B cell (primary cell): ENCODE measurements at regions not wholly inside any gene's neighbourhood (a gene's known extent, or its start where the extent isn't known, plus 50 kb on each side); places are given as distances from the start of the nearest gene placed in this dataset.

Experiments used
- ATAC-seq: fragments of 200-7000 bp; cut with Tn5 transposase; one replicate; pipeline ENCODE4 v1.10.0; 2021; ENCODE audit warnings: low read depth, mild to moderate bottlenecking, moderate number of reproducible peaks, moderate library complexity
- CTCF ChIA-PET: fragments of 350-600 bp; sonication (Branson Sonifier 250); formaldehyde crosslinking; loops from one replicate; lab custom pipeline; 2021; ENCODE audit warnings: antibody characterized with exemption, inconsistent platforms; lab: Charles Lee
- POLR2A ChIA-PET: fragments of 350-600 bp; sonication (Branson Sonifier 250); formaldehyde crosslinking; loops from one replicate; lab custom pipeline; 2021; ENCODE audit warnings: antibody characterized with exemption; lab: Charles Lee
- DNase-seq: peaks from one replicate; pipeline ENCODE4 v3.0.0; 2013
- H2AFZ ChIP-seq: 2 replicates; pipeline ENCODE4 v1.6.1; 2012; ENCODE audit warnings: mild to moderate bottlenecking, low read depth, low read length; ENCODE audit not compliant: insufficient read depth, poor library complexity, severe bottlenecking
- H3K27ac ChIP-seq, 2 donors: 1 replicate in 1 of 2; 2 replicates in 1 of 2; pipeline ENCODE4 v1.5.1; 2012 to 2013; ENCODE audit warnings: low read length in 2 of 2, mild to moderate bottlenecking in 2 of 2, moderate library complexity in 1 of 2
- H3K27me3 ChIP-seq, 4 experiments: fragments of 200-600 bp in 1 of 4; sonication (generic) in 1 of 4; replicated peaks in 1 of 4; 1 replicate in 2 of 4; 2 replicates in 2 of 4; pipeline versions ENCODE4 v1.6.1 to v1.7.0; 2013 to 2016; ENCODE audit warnings: low read length in 3 of 4, mild to moderate bottlenecking in 2 of 4, mixed read lengths in 1 of 4, moderate library complexity in 1 of 4; ENCODE audit not compliant: insufficient read depth in 4 of 4, control insufficient read depth in 3 of 4; ENCODE audit errors: control extremely low read depth in 1 of 4
- H3K36me3 ChIP-seq, 2 experiments: replicated peaks in 1 of 2; 1 replicate in 1 of 2; 2 replicates in 1 of 2; pipeline versions ENCODE4 v1.6.1 to v1.7.1; 2013; ENCODE audit warnings: low read length in 1 of 2; ENCODE audit not compliant: insufficient read depth in 2 of 2, control insufficient read depth in 1 of 2; ENCODE audit errors: control extremely low read depth in 1 of 2, extremely low read depth in 1 of 2
- H3K4me1 ChIP-seq, 2 donors: fragments of 200-600 bp in 1 of 2; sonication (generic) in 1 of 2; 1 replicate in 1 of 2; 2 replicates in 1 of 2; pipeline versions ENCODE4 v1.5.1 to v1.6.1; 2013 to 2017; ENCODE audit warnings: low read length in 2 of 2; ENCODE audit not compliant: control insufficient read depth in 2 of 2, insufficient read depth in 2 of 2
- H3K4me2 ChIP-seq: replicated peaks from 2 replicates; pipeline ENCODE3; 2012; ENCODE audit warnings: mild to moderate bottlenecking, low read depth, low read length; ENCODE audit not compliant: poor library complexity, severe bottlenecking
- H3K4me3 ChIP-seq, 5 experiments: fragments of 200-600 bp in 1 of 5; sonication (generic) in 1 of 5; 1 replicate in 3 of 5; 2 replicates in 2 of 5; pipeline versions ENCODE4 v1.5.1 to v1.7.0; 2011 to 2016; ENCODE audit warnings: low read length in 4 of 5, mild to moderate bottlenecking in 4 of 5, low read depth in 2 of 5, control low read depth in 1 of 5, moderate library complexity in 1 of 5; ENCODE audit not compliant: insufficient read depth in 1 of 5; ENCODE audit errors: control extremely low read depth in 1 of 5, extremely low read depth in 1 of 5
- H3K79me2 ChIP-seq: fragments of 200-600 bp; sonication (generic); one replicate; pipeline ENCODE4 v1.6.0; 2016; ENCODE audit warnings: low read length; ENCODE audit not compliant: control insufficient read depth, insufficient read depth
- H3K9ac ChIP-seq: fragments of 200-600 bp; sonication (generic); 2 replicates; pipeline ENCODE4 v1.6.1; 2017; ENCODE audit warnings: mild to moderate bottlenecking, low read length, moderate library complexity
- H3K9me3 ChIP-seq, 3 donors: one replicate each; pipeline versions ENCODE4 v1.6.1 to v1.7.1; 2013; ENCODE audit warnings: low read length in 2 of 3; ENCODE audit not compliant: control insufficient read depth in 2 of 3, insufficient read depth in 1 of 3; ENCODE audit errors: control extremely low read depth in 1 of 3
- H4K20me1 ChIP-seq: 2 replicates; pipeline ENCODE4 v1.6.0; 2012; ENCODE audit warnings: mild to moderate bottlenecking, low read length; ENCODE audit not compliant: insufficient read depth, control insufficient read depth, poor library complexity, severe bottlenecking
- H3K27ac Mint-ChIP-seq: one replicate; pipeline ENCODE4 v1.8.0; 2021; ENCODE audit warnings: mixed read lengths
- H3K27me3 Mint-ChIP-seq: one replicate; pipeline ENCODE4 v1.8.0; 2021; ENCODE audit warnings: mixed read lengths
- H3K4me1 Mint-ChIP-seq: one replicate; pipeline ENCODE4 v1.8.0; 2021; ENCODE audit warnings: mixed read lengths
- H3K4me3 Mint-ChIP-seq: one replicate; pipeline ENCODE4 v1.8.0; 2021; ENCODE audit warnings: mixed read lengths
- H3K9me3 Mint-ChIP-seq: one replicate; pipeline ENCODE4 v1.8.0; 2022; ENCODE audit warnings: mixed read lengths; ENCODE audit not compliant: insufficient read depth
- EZH2 ChIP-seq: IDR thresholded peaks from 2 replicates; pipeline ENCODE4 v1.6.1; 2012; ENCODE audit warnings: borderline replicate concordance, low read depth, mild to moderate bottlenecking, moderate library complexity, low read length; ENCODE audit not compliant: insufficient read depth, poor library complexity, severe bottlenecking
- WGBS: methylation state at CpG from one replicate; pipeline ENCODE4 v1.1.5; 2013; ENCODE audit warnings: missing lambda C conversion rate; ENCODE audit not compliant: insufficient coverage; 5-methylcytosine and 5-hydroxymethylcytosine counted together
- intact Hi-C: fragments of 100-400 bp; cut with micrococcal nuclease; formaldehyde crosslinking; loops from one replicate; pipeline ENCODE4 v1.10.0; 2022
- TF ChIP-seq, protein P1 (sequence below): fragments of 200-600 bp; IDR thresholded peaks from one replicate; pipeline ENCODE4 v1.8.0; 2022; ENCODE audit warnings: antibody characterized with exemption, mild to moderate bottlenecking

DNA sequence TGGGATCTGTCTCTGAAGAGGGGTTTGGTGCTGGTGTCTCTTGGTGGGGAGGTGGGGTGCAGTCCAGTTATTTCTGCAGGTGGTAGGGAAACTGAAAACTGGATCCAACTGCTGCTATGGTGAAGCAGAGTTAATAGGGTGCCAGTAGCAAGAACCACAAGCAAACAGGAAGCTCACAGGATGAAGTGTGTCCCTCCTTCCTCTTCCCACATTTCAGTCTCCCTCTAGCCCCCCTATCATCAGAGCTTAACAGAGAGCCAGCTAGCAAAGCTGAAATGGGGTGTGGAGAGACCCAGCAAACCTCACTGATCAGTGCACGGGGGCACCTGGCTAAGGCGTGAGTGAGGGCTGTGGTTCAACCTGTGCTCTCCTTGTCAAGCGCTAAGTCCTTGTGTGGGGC is 69.1 kb upstream of the C12orf71 start:
- Histone ChIP-seq H3K9me3 (no peaks in the 10 kb centered on the region), H3K27ac (no peak overlapping the region), H3K4me2 (no peak overlapping the region), H3K4me1 (no peaks in the 10 kb centered on the region), H3K9ac (no peak overlapping the region), H3K36me3 (no peaks in the 10 kb centered on the region), H4K20me1 (no peaks in the 10 kb centered on the region), H3K27me3 (no peaks in the 10 kb centered on the region), H3K4me3 (no peak overlapping the region), H3K79me2 (no peaks in the 10 kb centered on the region), H2AFZ (no peak overlapping the region)
- no peak for DNase-seq
- TF ChIP-seq, protein P1, sequence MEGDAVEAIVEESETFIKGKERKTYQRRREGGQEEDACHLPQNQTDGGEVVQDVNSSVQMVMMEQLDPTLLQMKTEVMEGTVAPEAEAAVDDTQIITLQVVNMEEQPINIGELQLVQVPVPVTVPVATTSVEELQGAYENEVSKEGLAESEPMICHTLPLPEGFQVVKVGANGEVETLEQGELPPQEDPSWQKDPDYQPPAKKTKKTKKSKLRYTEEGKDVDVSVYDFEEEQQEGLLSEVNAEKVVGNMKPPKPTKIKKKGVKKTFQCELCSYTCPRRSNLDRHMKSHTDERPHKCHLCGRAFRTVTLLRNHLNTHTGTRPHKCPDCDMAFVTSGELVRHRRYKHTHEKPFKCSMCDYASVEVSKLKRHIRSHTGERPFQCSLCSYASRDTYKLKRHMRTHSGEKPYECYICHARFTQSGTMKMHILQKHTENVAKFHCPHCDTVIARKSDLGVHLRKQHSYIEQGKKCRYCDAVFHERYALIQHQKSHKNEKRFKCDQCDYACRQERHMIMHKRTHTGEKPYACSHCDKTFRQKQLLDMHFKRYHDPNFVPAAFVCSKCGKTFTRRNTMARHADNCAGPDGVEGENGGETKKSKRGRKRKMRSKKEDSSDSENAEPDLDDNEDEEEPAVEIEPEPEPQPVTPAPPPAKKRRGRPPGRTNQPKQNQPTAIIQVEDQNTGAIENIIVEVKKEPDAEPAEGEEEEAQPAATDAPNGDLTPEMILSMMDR = no peak
- TF ChIP-seq EZH2 = no peak
- Mint-ChIP-seq H3K4me3 (no peak overlapping the region), H3K4me1 (peaks cover 2% of the 10 kb centered on the region), H3K9me3 (no peaks in the 10 kb centered on the region), H3K27me3 (no peaks in the 10 kb centered on the region), H3K27ac (no peak overlapping the region)
- no CpG with 5 or more reads among the region's 3 CpGs for WGBS
- ChIA-PET POLR2A (no interaction called here), CTCF (interaction anchor here (0.8 to 1.7 kb wide), 5 partner anchors 9 to 154 kb away, joined by 3 to 4 read pairs (median 3); no protein-coding TSS in a partner anchor)
- intact Hi-C loops = no loop called here
- no peak for ATAC-seq

DNA sequence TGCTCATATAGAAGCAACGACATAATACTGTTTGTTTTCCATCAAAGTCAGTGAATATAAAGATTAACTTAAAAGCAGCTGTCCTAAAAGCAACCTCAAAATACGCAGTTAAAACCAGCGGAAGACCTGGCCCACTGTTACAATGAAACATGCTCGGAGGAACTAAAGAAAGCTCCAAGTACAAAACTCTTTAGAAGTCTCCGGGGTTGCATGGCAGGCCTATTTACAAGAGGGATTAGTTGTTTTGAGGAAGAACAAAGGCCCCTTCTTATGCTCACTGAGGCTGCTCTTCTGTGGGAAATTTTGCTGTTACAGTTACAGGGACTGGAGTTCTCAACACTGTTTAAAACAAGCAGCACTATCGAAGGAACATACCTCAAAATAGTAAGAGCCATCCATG is 75.9 kb upstream of the C12orf71 start:
- Mint-ChIP-seq H3K4me3 (no peak overlapping the region), H3K27me3 (no peaks in the 10 kb centered on the region), H3K9me3 (no peaks in the 10 kb centered on the region), H3K4me1 (peaks cover 20% of the 10 kb centered on the region), H3K27ac (no peak overlapping the region)
- Histone ChIP-seq H4K20me1 (no peaks in the 10 kb centered on the region), H3K4me3 (no peak overlapping the region), H2AFZ (no peak overlapping the region), H3K4me2 (no peak overlapping the region), H3K79me2 (no peaks in the 10 kb centered on the region), H3K9ac (no peak overlapping the region), H3K9me3 (no peaks in the 10 kb centered on the region), H3K4me1 (peaks cover 2 to 10% of the 10 kb centered on the region in 2 donors), H3K27ac (no peak overlapping the region), H3K27me3 (no peaks in the 10 kb centered on the region), H3K36me3 (no peaks in the 10 kb centered on the region)
- ChIA-PET CTCF (interaction anchor here (1.1 kb wide), 1 partner anchor 18 kb away, joined by 3 read pairs; no protein-coding TSS in a partner anchor), POLR2A (no interaction called here)
- DNase-seq (no peak), ATAC-seq (no peak)
- no peak for TF ChIP-seq EZH2
- TF ChIP-seq, protein P1 = no peak
- intact Hi-C loops = no loop called here
- 96% methylated on average over 5 of the region's 6 CpGs for WGBS
